A673 (cell line): ENCODE measurements at regions not wholly inside any gene's neighbourhood (a gene's known extent, or its start where the extent isn't known, plus 50 kb on each side); places are given as distances from the start of the nearest gene placed in this dataset.

Experiments used
- CTCF ChIP-seq: fragments of 300-800, 200-600 bp; sonication (generic); conservative IDR thresholded peaks from 2 replicates; pipeline ENCODE4 v1.5.1; 2017; ENCODE audit warnings: low read depth, mild to moderate bottlenecking, antibody characterized with exemption, low read length, moderate library complexity, mixed read lengths
- EZH2 ChIP-seq: fragments of 200-600 bp; sonication (generic); IDR thresholded peaks from 2 replicates; pipeline ENCODE4 v1.6.1; 2017; ENCODE audit warnings: borderline replicate concordance, low read depth, mild to moderate bottlenecking, mixed read lengths, antibody characterized with exemption, low read length; ENCODE audit not compliant: poor library complexity, severe bottlenecking

DNA sequence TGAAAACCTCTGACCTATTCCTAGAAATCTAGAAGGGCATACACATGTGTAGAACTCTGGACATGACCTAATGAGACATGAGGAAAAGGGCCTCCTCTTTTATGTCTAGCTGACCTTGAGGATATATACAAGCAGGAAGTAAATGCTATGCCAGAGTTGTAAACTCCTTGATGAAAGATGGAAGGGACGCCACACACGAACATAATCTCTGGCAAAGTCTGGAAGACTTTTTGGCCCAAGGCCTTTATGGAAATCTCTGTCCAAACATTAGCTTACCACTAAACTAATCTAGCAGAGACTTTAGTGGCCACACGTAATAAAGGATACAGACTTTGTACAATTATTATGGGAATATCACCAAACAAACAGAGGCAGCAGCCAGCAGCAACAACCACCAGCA, 138.1 kb upstream of the THSD7A start:
- TF ChIP-seq CTCF: no peak
- TF ChIP-seq EZH2: no peak
